ENCODE measurements at regions not wholly inside any gene's neighbourhood (a gene's known extent, or its start where the extent isn't known, plus 50 kb on each side); places are given as distances from the start of the nearest gene placed in this dataset.
A peak's percentile ranks its signal among the peaks of the same experiment; 100 is the strongest.

DNA sequence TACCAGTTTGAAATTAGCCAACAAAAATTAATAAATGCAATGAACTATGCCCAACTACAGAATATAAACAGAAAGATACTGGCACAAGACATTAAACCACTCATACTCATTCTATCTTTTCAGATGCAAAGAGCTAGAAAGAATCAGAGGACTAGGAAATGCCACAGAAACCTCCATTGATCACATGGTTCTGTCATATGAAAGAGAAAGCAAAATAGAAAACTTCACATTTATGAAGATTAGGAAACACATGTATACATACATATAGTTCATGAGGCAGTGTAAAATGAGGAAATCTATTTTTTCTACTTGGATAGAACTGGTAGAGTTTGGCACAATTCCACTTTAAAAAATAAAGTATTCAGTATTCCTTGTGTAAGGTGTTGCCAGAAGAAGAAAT, 275.1 kb upstream of the PTGER4 start:
- no peaks in the 10 kb centered on the region for H4K20me1 ChIP-seq (ENCODE audit: insufficient read depth, low read length, poor library complexity, severe bottlenecking)
- H3K4me2 ChIP-seq (ENCODE audit: low read depth, low read length, poor library complexity, severe bottlenecking): peak overlapping the region; percentile 25
- H2AFZ ChIP-seq (ENCODE audit: low read length): peak overlapping the region; percentile 82
- H3K9ac ChIP-seq (ENCODE audit: low read depth, low read length, poor library complexity, severe bottlenecking): no peak overlapping the region
- no peaks in the 10 kb centered on the region for H3K27me3 ChIP-seq (ENCODE audit: insufficient read depth, low read length, poor library complexity, severe bottlenecking)
- H3K79me2 ChIP-seq (ENCODE audit: insufficient read depth, low read length): no peaks in the 10 kb centered on the region
- TF ChIP-seq, protein P1, sequence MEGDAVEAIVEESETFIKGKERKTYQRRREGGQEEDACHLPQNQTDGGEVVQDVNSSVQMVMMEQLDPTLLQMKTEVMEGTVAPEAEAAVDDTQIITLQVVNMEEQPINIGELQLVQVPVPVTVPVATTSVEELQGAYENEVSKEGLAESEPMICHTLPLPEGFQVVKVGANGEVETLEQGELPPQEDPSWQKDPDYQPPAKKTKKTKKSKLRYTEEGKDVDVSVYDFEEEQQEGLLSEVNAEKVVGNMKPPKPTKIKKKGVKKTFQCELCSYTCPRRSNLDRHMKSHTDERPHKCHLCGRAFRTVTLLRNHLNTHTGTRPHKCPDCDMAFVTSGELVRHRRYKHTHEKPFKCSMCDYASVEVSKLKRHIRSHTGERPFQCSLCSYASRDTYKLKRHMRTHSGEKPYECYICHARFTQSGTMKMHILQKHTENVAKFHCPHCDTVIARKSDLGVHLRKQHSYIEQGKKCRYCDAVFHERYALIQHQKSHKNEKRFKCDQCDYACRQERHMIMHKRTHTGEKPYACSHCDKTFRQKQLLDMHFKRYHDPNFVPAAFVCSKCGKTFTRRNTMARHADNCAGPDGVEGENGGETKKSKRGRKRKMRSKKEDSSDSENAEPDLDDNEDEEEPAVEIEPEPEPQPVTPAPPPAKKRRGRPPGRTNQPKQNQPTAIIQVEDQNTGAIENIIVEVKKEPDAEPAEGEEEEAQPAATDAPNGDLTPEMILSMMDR (conservative IDR thresholded peaks at IDR 0.05; ENCODE audit: low read length): no peak
- no peak for TF ChIP-seq EZH2phosphoT487 (IDR thresholded peaks at IDR 0.05; ENCODE audit: borderline replicate concordance)
- no peak overlapping the region for H3K4me3 ChIP-seq (ENCODE audit: low read length, poor library complexity, severe bottlenecking)
- no peaks in the 10 kb centered on the region for H3K36me3 ChIP-seq (ENCODE audit: insufficient read depth, low read length)
- H3K4me1 ChIP-seq (ENCODE audit: insufficient read depth, low read length, poor library complexity, severe bottlenecking): peaks cover 40% of the 10 kb centered on the region
- no peaks in the 10 kb centered on the region for H3K9me3 ChIP-seq (ENCODE audit: insufficient read depth, low read depth, low read length)
- no peaks in the 10 kb centered on the region for H3K9me2 ChIP-seq (replicated peaks; ENCODE audit: low read depth, low read length)
- H3F3A ChIP-seq (ENCODE audit: low read depth): no peaks in the 10 kb centered on the region

DNA sequence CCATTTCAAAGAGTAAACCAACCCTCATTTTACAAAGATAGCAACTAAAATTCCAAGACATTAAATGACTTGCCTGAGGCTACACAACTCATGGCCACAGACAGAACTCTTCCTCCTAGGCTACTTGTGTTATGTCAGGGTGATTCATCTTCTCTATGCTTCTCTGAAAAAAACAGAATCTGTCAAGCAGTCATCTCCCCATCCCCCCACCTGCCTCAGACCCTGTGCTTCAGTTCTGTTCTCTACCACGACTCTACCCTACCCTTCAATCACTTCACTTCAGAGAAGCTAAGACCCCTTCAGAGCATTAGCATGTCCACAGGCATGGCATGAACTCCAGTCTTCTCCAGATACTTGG, 277.7 kb upstream of the PTGER4 start:
- Histone ChIP-seq H3K36me3 (ENCODE audit: insufficient read depth, low read length) (no peaks in the 10 kb centered on the region), H4K20me1 (ENCODE audit: insufficient read depth, low read length, poor library complexity, severe bottlenecking) (no peaks in the 10 kb centered on the region), H2AFZ (ENCODE audit: low read length) (no peak overlapping the region), H3K4me3 (ENCODE audit: low read length, poor library complexity, severe bottlenecking) (no peak overlapping the region), H3K4me1 (ENCODE audit: insufficient read depth, low read length, poor library complexity, severe bottlenecking) (peaks cover 37% of the 10 kb centered on the region), H3K27me3 (ENCODE audit: insufficient read depth, low read length, poor library complexity, severe bottlenecking) (no peaks in the 10 kb centered on the region), H3F3A (ENCODE audit: low read depth) (no peaks in the 10 kb centered on the region), H3K9me2 (replicated peaks; ENCODE audit: low read depth, low read length) (no peaks in the 10 kb centered on the region), H3K9me3 (ENCODE audit: insufficient read depth, low read depth, low read length) (no peaks in the 10 kb centered on the region), H3K79me2 (ENCODE audit: insufficient read depth, low read length) (no peaks in the 10 kb centered on the region), H3K4me2 (ENCODE audit: low read depth, low read length, poor library complexity, severe bottlenecking) (no peak overlapping the region), H3K9ac (ENCODE audit: low read depth, low read length, poor library complexity, severe bottlenecking) (no peak overlapping the region)
- TF ChIP-seq, protein P1 (conservative IDR thresholded peaks at IDR 0.05; ENCODE audit: low read length): no peak
- TF ChIP-seq EZH2phosphoT487 (IDR thresholded peaks at IDR 0.05; ENCODE audit: borderline replicate concordance): no peak

DNA sequence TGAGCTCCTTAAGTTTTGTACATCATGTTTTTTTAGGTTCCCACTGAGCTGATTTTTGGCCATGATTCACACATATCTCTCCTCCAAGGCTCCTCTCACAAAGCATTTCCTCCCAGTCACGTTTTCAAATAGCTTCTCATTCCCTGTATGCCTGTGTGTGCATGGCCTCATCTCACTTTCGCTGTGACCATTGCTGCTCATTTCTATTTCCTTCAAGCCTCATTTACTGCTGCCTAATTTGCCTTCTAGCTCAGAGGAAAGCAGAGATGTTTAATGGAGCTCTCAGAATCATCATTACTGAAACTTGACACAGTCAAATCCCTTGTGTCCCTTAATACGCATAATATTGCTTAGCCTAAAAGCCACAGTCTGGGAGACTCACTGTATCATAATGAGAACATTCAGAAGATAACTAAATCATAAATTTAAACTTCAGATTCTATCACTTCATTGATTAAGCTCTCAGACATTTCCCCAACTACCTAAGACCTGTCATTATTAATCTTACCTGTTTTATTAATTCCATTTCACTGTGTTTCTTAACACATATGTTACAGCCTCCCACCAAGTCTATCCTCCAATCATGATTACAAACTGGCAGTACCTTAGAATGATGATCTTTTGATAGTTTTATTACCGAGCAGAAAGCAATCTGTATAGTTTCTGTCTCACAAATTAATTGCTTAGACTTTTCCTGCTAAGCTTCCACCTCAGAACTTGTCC, 278.3 kb upstream of the PTGER4 start:
- Histone ChIP-seq H3K27me3 (ENCODE audit: insufficient read depth, low read length, poor library complexity, severe bottlenecking) (no peaks in the 10 kb centered on the region), H3K4me3 (ENCODE audit: low read length, poor library complexity, severe bottlenecking) (no peak overlapping the region), H3F3A (ENCODE audit: low read depth) (no peaks in the 10 kb centered on the region), H3K9ac (ENCODE audit: low read depth, low read length, poor library complexity, severe bottlenecking) (no peak overlapping the region), H2AFZ (ENCODE audit: low read length) (no peak overlapping the region), H3K4me1 (ENCODE audit: insufficient read depth, low read length, poor library complexity, severe bottlenecking) (peaks cover 32% of the 10 kb centered on the region), H3K9me3 (ENCODE audit: insufficient read depth, low read depth, low read length) (no peaks in the 10 kb centered on the region), H3K9me2 (replicated peaks; ENCODE audit: low read depth, low read length) (no peaks in the 10 kb centered on the region), H3K79me2 (ENCODE audit: insufficient read depth, low read length) (no peaks in the 10 kb centered on the region), H4K20me1 (ENCODE audit: insufficient read depth, low read length, poor library complexity, severe bottlenecking) (no peaks in the 10 kb centered on the region), H3K4me2 (ENCODE audit: low read depth, low read length, poor library complexity, severe bottlenecking) (no peak overlapping the region), H3K36me3 (ENCODE audit: insufficient read depth, low read length) (no peaks in the 10 kb centered on the region)
- TF ChIP-seq, protein P1 (conservative IDR thresholded peaks at IDR 0.05; ENCODE audit: low read length): no peak
- TF ChIP-seq EZH2phosphoT487 (IDR thresholded peaks at IDR 0.05; ENCODE audit: borderline replicate concordance): no peak

Data from Loucy (cell line).